ENCODE measurements at regions not wholly inside any gene's neighbourhood (a gene's known extent, or its start where the extent isn't known, plus 50 kb on each side); places are given as distances from the start of the nearest gene placed in this dataset.

GRCh38 chr3:22115581-22115980, 364.6 kb upstream of the ZNF385D start:
- TF ChIP-seq POLR2A (IDR thresholded peaks at IDR 0.05; ENCODE audit: low read depth, low read length) (no peak), POLR2AphosphoS5 (IDR thresholded peaks at IDR 0.05; ENCODE audit: insufficient read depth, low read depth, low read length) (no peak), JUN (IDR thresholded peaks at IDR 0.05; ENCODE audit: borderline replicate concordance, insufficient read depth, insufficient read length, low read depth) (no peak)
- TF ChIP-seq, protein P1, sequence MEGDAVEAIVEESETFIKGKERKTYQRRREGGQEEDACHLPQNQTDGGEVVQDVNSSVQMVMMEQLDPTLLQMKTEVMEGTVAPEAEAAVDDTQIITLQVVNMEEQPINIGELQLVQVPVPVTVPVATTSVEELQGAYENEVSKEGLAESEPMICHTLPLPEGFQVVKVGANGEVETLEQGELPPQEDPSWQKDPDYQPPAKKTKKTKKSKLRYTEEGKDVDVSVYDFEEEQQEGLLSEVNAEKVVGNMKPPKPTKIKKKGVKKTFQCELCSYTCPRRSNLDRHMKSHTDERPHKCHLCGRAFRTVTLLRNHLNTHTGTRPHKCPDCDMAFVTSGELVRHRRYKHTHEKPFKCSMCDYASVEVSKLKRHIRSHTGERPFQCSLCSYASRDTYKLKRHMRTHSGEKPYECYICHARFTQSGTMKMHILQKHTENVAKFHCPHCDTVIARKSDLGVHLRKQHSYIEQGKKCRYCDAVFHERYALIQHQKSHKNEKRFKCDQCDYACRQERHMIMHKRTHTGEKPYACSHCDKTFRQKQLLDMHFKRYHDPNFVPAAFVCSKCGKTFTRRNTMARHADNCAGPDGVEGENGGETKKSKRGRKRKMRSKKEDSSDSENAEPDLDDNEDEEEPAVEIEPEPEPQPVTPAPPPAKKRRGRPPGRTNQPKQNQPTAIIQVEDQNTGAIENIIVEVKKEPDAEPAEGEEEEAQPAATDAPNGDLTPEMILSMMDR (IDR thresholded peaks at IDR 0.05; ENCODE audit: extremely low read depth in 1 of 2, insufficient read depth in 1 of 2, low read depth in 1 of 2, low read length in 2 of 2), result no peak

Data from endothelial cell of umbilical vein (primary cell).